Chondrocyte (in vitro differentiated cells): ENCODE measurements at regions not wholly inside any gene's neighbourhood (a gene's known extent, or its start where the extent isn't known, plus 50 kb on each side); places are given as distances from the start of the nearest gene placed in this dataset.

Experiments used
- DNase-seq: peaks from one replicate; pipeline ENCODE4 v3.0.0; 2021; ENCODE audit warnings: mixed read lengths, low spot score
- H3K27ac Mint-ChIP-seq: one replicate; pipeline ENCODE4 v1.8.0; 2021; ENCODE audit warnings: mild to moderate bottlenecking, moderate library complexity, mixed read lengths; ENCODE audit not compliant: unreplicated experiment
- H3K27me3 Mint-ChIP-seq: 2 replicates; pipeline ENCODE4 v1.8.0; 2021; ENCODE audit warnings: low read depth, mixed read lengths
- H3K36me3 Mint-ChIP-seq: 2 replicates; pipeline ENCODE4 v1.8.0; 2021; ENCODE audit warnings: low read depth, mixed read lengths
- H3K4me1 Mint-ChIP-seq: 2 replicates; pipeline ENCODE4 v1.8.0; 2021; ENCODE audit warnings: low read depth, mild to moderate bottlenecking, mixed read lengths
- H3K4me3 Mint-ChIP-seq: one replicate; pipeline ENCODE4 v1.8.0; 2021; ENCODE audit warnings: mild to moderate bottlenecking, moderate library complexity, mixed read lengths; ENCODE audit not compliant: unreplicated experiment
- H3K9me3 Mint-ChIP-seq: 2 replicates; pipeline ENCODE4 v1.8.0; 2021; ENCODE audit warnings: low read depth, mixed read lengths
- CTCF ChIP-seq: fragments of 200-600 bp; sonication (generic); IDR thresholded peaks from 2 replicates; pipeline ENCODE4 v1.5.0; 2021; ENCODE audit warnings: antibody characterized with exemption, mild to moderate bottlenecking, moderate library complexity

GRCh38 chr10:128498378-128498730, 372.1 kb upstream of the MKI67 start:
- no peak for DNase-seq
- H3K36me3 Mint-ChIP-seq: no peaks in the 10 kb centered on the region
- no peak overlapping the region for H3K4me3 Mint-ChIP-seq
- H3K27ac Mint-ChIP-seq: no peak overlapping the region
- no peaks in the 10 kb centered on the region for H3K4me1 Mint-ChIP-seq
- H3K27me3 Mint-ChIP-seq: no peaks in the 10 kb centered on the region
- no peak for TF ChIP-seq CTCF
- H3K9me3 Mint-ChIP-seq: peaks cover 7% of the 10 kb centered on the region

GRCh38 chr10:128498746-128499145, 372.5 kb upstream of the MKI67 start:
- Mint-ChIP-seq H3K9me3 (peaks cover 9% of the 10 kb centered on the region), H3K4me1 (no peaks in the 10 kb centered on the region), H3K36me3 (no peaks in the 10 kb centered on the region), H3K27ac (no peak overlapping the region), H3K27me3 (no peaks in the 10 kb centered on the region), H3K4me3 (no peak overlapping the region)
- no peak for DNase-seq
- TF ChIP-seq CTCF: no peak

GRCh38 chr10:128499486-128499885, 373.3 kb upstream of the MKI67 start:
- no peaks in the 10 kb centered on the region for H3K36me3 Mint-ChIP-seq
- H3K4me1 Mint-ChIP-seq: no peaks in the 10 kb centered on the region
- H3K27me3 Mint-ChIP-seq: no peaks in the 10 kb centered on the region
- H3K9me3 Mint-ChIP-seq: peaks cover 9% of the 10 kb centered on the region
- no peak for DNase-seq
- H3K27ac Mint-ChIP-seq: no peak overlapping the region
- TF ChIP-seq CTCF: no peak
- H3K4me3 Mint-ChIP-seq: no peak overlapping the region

- Mint-ChIP-seq H3K9me3 (peaks cover 9% of the 10 kb centered on the region), H3K4me1 (no peaks in the 10 kb centered on the region), H3K27me3 (no peaks in the 10 kb centered on the region), H3K36me3 (no peaks in the 10 kb centered on the region), H3K27ac (no peak overlapping the region), H3K4me3 (no peak overlapping the region)
- no peak for DNase-seq
- no peak for TF ChIP-seq CTCF
Observed at GRCh38 chr10:128499956-128500355, 373.7 kb upstream of the MKI67 start.

GRCh38 chr10:128500642-128501041, 374.4 kb upstream of the MKI67 start:
- Mint-ChIP-seq H3K4me3 (no peak overlapping the region), H3K36me3 (no peaks in the 10 kb centered on the region), H3K27ac (no peak overlapping the region), H3K4me1 (no peaks in the 10 kb centered on the region), H3K27me3 (peaks cover 2% of the 10 kb centered on the region), H3K9me3 (peaks cover 9% of the 10 kb centered on the region)
- no peak for DNase-seq
- no peak for TF ChIP-seq CTCF
